T-cell (primary cell): ENCODE measurements at regions not wholly inside any gene's neighbourhood (a gene's known extent, or its start where the extent isn't known, plus 50 kb on each side); places are given as distances from the start of the nearest gene placed in this dataset.

ENCODE experiments used
- ATAC-seq, 4 experiments: fragments of 200-7000 bp in 3 of 4; fragments of 150-1000 bp in 1 of 4; cut with Tn5 transposase; replicated peaks in 1 of 4; 1 replicate in 3 of 4; 2 replicates in 1 of 4; pipeline ENCODE4 v1.10.0; 2021; ENCODE audit warnings: moderate library complexity in 3 of 4, mild to moderate bottlenecking in 2 of 4, moderate number of reproducible peaks in 1 of 4
- CTCF ChIA-PET, 2 donors: fragments of 300-600 bp; sonication (Branson Sonifier 250); formaldehyde crosslinking; loops; one replicate each; lab custom pipeline; 2022; ENCODE audit warnings: antibody characterized with exemption in 2 of 2; lab: Charles Lee
- POLR2A ChIA-PET, 2 donors: fragments of 300-600 bp; sonication (Branson Sonifier 250); formaldehyde crosslinking; loops; one replicate each; lab custom pipeline; 2022; ENCODE audit warnings: antibody characterized with exemption in 2 of 2; lab: Charles Lee
- DNase-seq, 35 experiments: peaks; one replicate each; pipeline versions ENCODE4 v3.0.0 to v3.0.0-alpha.2; 2013 to 2023
- H3K27ac ChIP-seq: one replicate; pipeline ENCODE4 v1.5.1; 2013; ENCODE audit warnings: low read length
- H3K27me3 ChIP-seq, 2 experiments: replicated peaks in 1 of 2; 1 replicate in 1 of 2; 2 replicates in 1 of 2; pipeline versions ENCODE4 v1.6.1 to v1.7.0; 2013; ENCODE audit warnings: low read length in 1 of 2, mixed read lengths in 1 of 2; ENCODE audit not compliant: control insufficient read depth in 2 of 2, insufficient read depth in 2 of 2; ENCODE audit errors: extremely low read depth in 1 of 2
- H3K36me3 ChIP-seq, 2 donors: 1 replicate in 1 of 2; 2 replicates in 1 of 2; pipeline versions ENCODE4 v1.6.1 to v1.7.0; 2013; ENCODE audit warnings: low read length in 1 of 2; ENCODE audit not compliant: control insufficient read depth in 2 of 2, insufficient read depth in 1 of 2; ENCODE audit errors: extremely low read depth in 1 of 2
- H3K4me1 ChIP-seq, 2 experiments: 1 replicate in 1 of 2; 2 replicates in 1 of 2; pipeline versions ENCODE4 v1.6.1 to v1.7.0; 2013; ENCODE audit warnings: low read length in 2 of 2, mixed read lengths in 1 of 2; ENCODE audit not compliant: insufficient read depth in 2 of 2, control insufficient read depth in 1 of 2; ENCODE audit errors: extremely low read depth in 1 of 2
- H3K4me3 ChIP-seq, 2 donors: 1 replicate in 1 of 2; 2 replicates in 1 of 2; pipeline versions ENCODE4 v1.5.1 to v1.7.0; 2013; ENCODE audit warnings: mild to moderate bottlenecking in 2 of 2, low read length in 1 of 2, moderate library complexity in 1 of 2; ENCODE audit not compliant: control insufficient read depth in 1 of 2; ENCODE audit errors: extremely low read depth in 1 of 2
- H3K9me3 ChIP-seq: 2 replicates; pipeline ENCODE4 v1.7.0; 2013
- H3K27ac Mint-ChIP-seq, 2 donors: one replicate each; pipeline ENCODE4 v1.8.0; 2020 to 2021; ENCODE audit warnings: mild to moderate bottlenecking in 2 of 2, mixed read lengths in 2 of 2
- H3K27me3 Mint-ChIP-seq, 2 donors: one replicate each; pipeline ENCODE4 v1.8.0; 2021 to 2022; ENCODE audit warnings: mixed read lengths in 2 of 2
- H3K36me3 Mint-ChIP-seq: one replicate; pipeline ENCODE4 v1.8.0; 2021; ENCODE audit warnings: mixed read lengths
- H3K4me1 Mint-ChIP-seq, 3 donors: one replicate each; pipeline ENCODE4 v1.8.0; 2020 to 2022; ENCODE audit warnings: mixed read lengths in 3 of 3, mild to moderate bottlenecking in 1 of 3
- H3K4me3 Mint-ChIP-seq, 3 donors: one replicate each; pipeline ENCODE4 v1.8.0; 2020 to 2022; ENCODE audit warnings: mild to moderate bottlenecking in 3 of 3, mixed read lengths in 3 of 3, moderate library complexity in 3 of 3
- H3K9me3 Mint-ChIP-seq, 3 donors: one replicate each; pipeline ENCODE4 v1.8.0; 2020 to 2022; ENCODE audit warnings: mixed read lengths in 3 of 3
- WGBS: methylation state at CpG from one replicate; pipeline ENCODE4 v1.1.5; 2013; ENCODE audit warnings: missing lambda C conversion rate; ENCODE audit not compliant: insufficient coverage; 5-methylcytosine and 5-hydroxymethylcytosine counted together

- Histone ChIP-seq H3K9me3 (no peaks in the 10 kb centered on the region), H3K27ac (no peak overlapping the region), H3K27me3 (peaks cover 0 to 12% of the 10 kb centered on the region in 2 experiments), H3K4me3 (no peak overlapping the region), H3K36me3 (no peaks in the 10 kb centered on the region), H3K4me1 (no peaks in the 10 kb centered on the region)
- ChIA-PET POLR2A (interaction anchor here in 1 of 2 donors (0.6 kb wide), 1 partner anchor 57 kb away, joined by 3 read pairs; no protein-coding TSS in a partner anchor), CTCF (no interaction called here)
- no peak for ATAC-seq
- H3K4me3 Mint-ChIP-seq: no peak overlapping the region
- no peak for DNase-seq
- no peaks in the 10 kb centered on the region for H3K9me3 Mint-ChIP-seq
- no CpG with 5 or more reads among the region's 3 CpGs for WGBS
- H3K4me1 Mint-ChIP-seq: no peaks in the 10 kb centered on the region
- no peaks in the 10 kb centered on the region for H3K36me3 Mint-ChIP-seq
- H3K27me3 Mint-ChIP-seq: peaks cover 3 to 10% of the 10 kb centered on the region in 2 donors
- no peak overlapping the region for H3K27ac Mint-ChIP-seq
These were observed 54.7 kb upstream of the NRIP1 start for GRCh38 chr21:15119486-15119885.

DNA sequence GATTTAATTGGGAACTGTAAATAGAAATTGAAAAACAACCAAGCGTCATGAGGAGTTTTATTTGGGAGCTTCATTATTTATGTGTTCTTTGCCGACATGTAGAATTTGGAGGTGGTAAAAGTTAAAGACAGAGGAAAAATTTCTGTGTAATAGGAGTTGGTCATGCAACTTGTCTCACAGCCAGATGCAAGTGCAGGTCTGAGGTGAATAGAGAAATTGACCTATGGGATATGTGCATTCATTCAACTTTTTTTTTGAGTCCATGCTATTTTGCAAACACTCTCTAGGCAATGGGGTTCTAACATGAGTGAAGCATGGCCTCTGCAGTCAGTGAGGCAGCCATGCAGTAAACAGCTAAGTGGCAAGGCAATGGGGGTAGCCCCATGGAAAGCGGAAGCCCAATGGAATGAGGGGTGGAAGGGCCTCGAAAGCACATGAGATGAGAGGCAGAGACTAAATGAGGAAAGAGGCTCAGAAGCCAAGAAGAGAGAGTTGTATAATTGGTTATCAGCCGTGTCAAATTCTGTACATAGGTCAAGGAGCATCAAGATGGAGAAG is 56.4 kb upstream of the NRIP1 start:
- H3K36me3 Mint-ChIP-seq: no peaks in the 10 kb centered on the region
- Histone ChIP-seq H3K27me3 (peaks cover 0 to 10% of the 10 kb centered on the region in 2 experiments), H3K4me1 (no peaks in the 10 kb centered on the region), H3K4me3 (no peak overlapping the region), H3K9me3 (no peaks in the 10 kb centered on the region), H3K27ac (no peak overlapping the region), H3K36me3 (no peaks in the 10 kb centered on the region)
- no peak overlapping the region for H3K4me3 Mint-ChIP-seq
- WGBS: 88% methylated on average over 5 of the region's 5 CpGs
- H3K9me3 Mint-ChIP-seq: no peaks in the 10 kb centered on the region
- ATAC-seq: no peak
- ChIA-PET POLR2A (no interaction called here), CTCF (no interaction called here)
- peaks cover 3 to 7% of the 10 kb centered on the region in 2 donors for H3K27me3 Mint-ChIP-seq
- H3K4me1 Mint-ChIP-seq: no peaks in the 10 kb centered on the region
- H3K27ac Mint-ChIP-seq: no peak overlapping the region
- no peak for DNase-seq

DNA sequence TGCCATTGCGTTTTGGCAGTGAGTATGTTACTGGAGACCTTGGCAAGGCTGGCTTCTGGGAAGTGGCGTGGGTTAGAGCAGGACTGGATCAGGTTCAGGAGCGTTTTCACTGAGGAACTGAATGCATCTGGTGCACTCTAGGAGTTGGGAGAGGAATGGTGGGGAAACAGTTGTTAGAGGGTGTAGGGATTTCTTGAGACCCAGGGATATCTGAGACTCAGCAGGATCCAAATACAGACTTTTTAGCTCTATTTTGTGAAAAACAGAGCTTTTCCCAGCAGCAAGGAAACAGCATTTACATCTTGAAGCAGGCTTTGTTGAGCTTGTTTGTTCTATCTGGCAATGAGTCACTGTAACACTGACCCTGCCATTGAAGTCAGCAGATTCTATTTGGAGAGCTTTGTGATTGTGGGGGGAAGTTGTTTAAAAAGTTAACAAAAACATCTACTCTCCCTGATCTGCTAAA is 56.9 kb upstream of the NRIP1 start:
- no peak for DNase-seq

GRCh38 chr21:15122241-15122640 is 57.4 kb upstream of the NRIP1 start:
- ChIA-PET POLR2A (no interaction called here), CTCF (interaction anchor here in 1 of 2 donors (0.7 kb wide), 1 partner anchor 725 kb away, joined by 3 read pairs; no protein-coding TSS in a partner anchor)
- no peak overlapping the region for H3K4me3 ChIP-seq
- H3K27ac Mint-ChIP-seq: no peak overlapping the region
- H3K27me3 Mint-ChIP-seq: peaks cover 3 to 7% of the 10 kb centered on the region in 2 donors
- H3K4me1 ChIP-seq: no peaks in the 10 kb centered on the region
- H3K4me1 Mint-ChIP-seq: no peaks in the 10 kb centered on the region
- no peak overlapping the region for H3K27ac ChIP-seq
- WGBS: no CpG with 5 or more reads among the region's 4 CpGs
- ATAC-seq: no peak
- no peaks in the 10 kb centered on the region for H3K36me3 Mint-ChIP-seq
- no peaks in the 10 kb centered on the region for H3K9me3 Mint-ChIP-seq
- H3K4me3 Mint-ChIP-seq: no peak overlapping the region
- H3K27me3 ChIP-seq: peaks cover 0 to 12% of the 10 kb centered on the region in 2 experiments
- no peak for DNase-seq
- H3K36me3 ChIP-seq: no peaks in the 10 kb centered on the region
- H3K9me3 ChIP-seq: no peaks in the 10 kb centered on the region

More for the DNA sequence above, 56.9 kb upstream of the NRIP1 start:
- H3K4me3 ChIP-seq: no peak overlapping the region
- H3K4me1 ChIP-seq: no peaks in the 10 kb centered on the region
- H3K9me3 ChIP-seq: no peaks in the 10 kb centered on the region
- no peak overlapping the region for H3K27ac Mint-ChIP-seq
- H3K4me1 Mint-ChIP-seq: no peaks in the 10 kb centered on the region
- 73% methylated on average over 3 of the region's 3 CpGs for WGBS
- no peak overlapping the region for H3K27ac ChIP-seq
- no peaks in the 10 kb centered on the region for H3K36me3 Mint-ChIP-seq
- H3K9me3 Mint-ChIP-seq: no peaks in the 10 kb centered on the region
- no peaks in the 10 kb centered on the region for H3K36me3 ChIP-seq
- ATAC-seq: no peak
- CTCF ChIA-PET: interaction anchor here in 1 of 2 donors (0.7 kb wide), 1 partner anchor 726 kb away, joined by 3 read pairs; no protein-coding TSS in a partner anchor
- peaks cover 3 to 7% of the 10 kb centered on the region in 2 donors for H3K27me3 Mint-ChIP-seq
- H3K27me3 ChIP-seq: peaks cover 0 to 12% of the 10 kb centered on the region in 2 experiments
- no peak overlapping the region for H3K4me3 Mint-ChIP-seq
- POLR2A ChIA-PET: no interaction called here

DNA sequence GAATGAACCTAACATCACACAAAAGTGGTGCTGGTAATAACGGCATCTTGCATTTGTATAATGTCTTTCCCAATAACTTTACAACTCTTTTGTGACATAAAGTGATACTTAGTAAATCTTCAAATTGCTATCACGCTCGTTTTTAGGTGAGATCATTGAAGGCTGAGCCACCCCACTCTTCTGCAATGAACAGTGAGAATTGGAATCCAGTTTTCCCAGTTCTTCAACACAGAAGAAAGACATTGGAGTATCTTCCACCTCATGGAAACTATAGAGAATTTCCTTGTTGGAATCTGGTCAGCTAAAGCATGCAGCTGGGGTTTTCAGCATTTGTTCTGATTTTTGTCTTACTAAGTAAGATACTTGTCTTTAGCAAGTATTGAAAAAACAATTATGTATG is 59.9 kb upstream of the NRIP1 start:
- H3K4me1 Mint-ChIP-seq: peaks cover 0 to 5% (median 2%) of the 10 kb centered on the region in 3 donors
- H3K4me1 ChIP-seq: no peaks in the 10 kb centered on the region
- no peak overlapping the region for H3K27ac ChIP-seq
- no CpG with 5 or more reads among the region's 3 CpGs for WGBS
- peaks cover 0 to 3% (median 0%) of the 10 kb centered on the region in 3 donors for H3K9me3 Mint-ChIP-seq
- no peak for DNase-seq
- no peak overlapping the region for H3K27ac Mint-ChIP-seq
- ATAC-seq: no peak
- H3K36me3 ChIP-seq: no peaks in the 10 kb centered on the region
- H3K4me3 ChIP-seq: no peak overlapping the region
- no peak overlapping the region for H3K4me3 Mint-ChIP-seq
- no peaks in the 10 kb centered on the region for H3K36me3 Mint-ChIP-seq
- peaks cover 0 to 7% of the 10 kb centered on the region in 2 experiments for H3K27me3 ChIP-seq
- POLR2A ChIA-PET: no interaction called here
- H3K9me3 ChIP-seq: no peaks in the 10 kb centered on the region
- CTCF ChIA-PET: no interaction called here
- H3K27me3 Mint-ChIP-seq: peaks cover 3 to 7% of the 10 kb centered on the region in 2 donors

DNA sequence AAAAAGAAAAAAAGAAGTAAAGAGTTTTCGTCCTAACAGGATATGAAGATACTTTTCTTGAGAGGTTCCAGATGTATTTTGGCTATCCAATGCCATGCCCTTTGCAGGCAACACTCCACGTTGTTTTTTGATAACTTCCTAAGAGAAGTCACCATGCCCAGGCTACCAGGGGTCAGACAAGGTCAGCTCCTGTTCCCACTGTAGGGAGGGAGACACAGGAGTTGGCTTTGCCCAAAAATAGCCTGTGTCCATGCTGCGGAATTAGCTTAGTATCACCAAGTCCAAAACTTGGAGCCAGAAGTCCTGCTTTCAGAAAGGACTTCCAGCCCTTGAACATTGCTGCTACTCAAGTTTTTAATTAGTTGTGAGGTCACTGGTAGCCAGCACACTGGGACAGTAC is 62.1 kb upstream of the NRIP1 start:
- 90% methylated on average over 2 of the region's 3 CpGs for WGBS
- DNase-seq (no peak), ATAC-seq (no peak)
- Mint-ChIP-seq H3K9me3 (peaks cover 0 to 3% (median 0%) of the 10 kb centered on the region in 3 donors), H3K36me3 (no peaks in the 10 kb centered on the region), H3K27ac (no peak overlapping the region), H3K27me3 (no peaks in the 10 kb centered on the region), H3K4me1 (peaks cover 0 to 5% (median 2%) of the 10 kb centered on the region in 3 donors), H3K4me3 (no peak overlapping the region)
- H3K9me3 ChIP-seq: no peaks in the 10 kb centered on the region
- POLR2A ChIA-PET: no interaction called here
- no peak overlapping the region for H3K27ac ChIP-seq
- CTCF ChIA-PET: no interaction called here
- H3K4me3 ChIP-seq: no peak overlapping the region
- peaks cover 0 to 2% of the 10 kb centered on the region in 2 experiments for H3K27me3 ChIP-seq
- no peaks in the 10 kb centered on the region for H3K36me3 ChIP-seq
- no peaks in the 10 kb centered on the region for H3K4me1 ChIP-seq
